ENCODE measurements at regions not wholly inside any gene's neighbourhood (a gene's known extent, or its start where the extent isn't known, plus 50 kb on each side); places are given as distances from the start of the nearest gene placed in this dataset.

GRCh38 chr1:199287647-199288046 is 648.8 kb downstream of the PTPRC start:
- no peak for TF ChIP-seq EP300 (IDR thresholded peaks at IDR 0.05)
- no peak for TF ChIP-seq POLR2AphosphoS5 (IDR thresholded peaks at IDR 0.05)

All from upper lobe of left lung (tissue), 4 donors.